ENCODE measurements at regions not wholly inside any gene's neighbourhood (a gene's known extent, or its start where the extent isn't known, plus 50 kb on each side); places are given as distances from the start of the nearest gene placed in this dataset.

- ATAC-seq, result no peak
- H3K36me3 Mint-ChIP-seq, result no peaks in the 10 kb centered on the region
- no peak for DNase-seq (ENCODE audit: low spot score)
- no peak overlapping the region for H3K4me3 Mint-ChIP-seq
- H3K4me1 Mint-ChIP-seq (ENCODE audit: low read depth in 2 of 2), result no peaks in the 10 kb centered on the region
- peaks cover 18% of the 10 kb centered on the region for H3K9me3 Mint-ChIP-seq
- H3K27me3 Mint-ChIP-seq, result no peaks in the 10 kb centered on the region
- H3K27ac Mint-ChIP-seq, result no peak overlapping the region
These were observed 348.6 kb upstream of the GRM7 start for GRCh38 chr3:6512172-6512800.

GRCh38 chr3:6516143-6516542 lies 344.8 kb upstream of the GRM7 start:
- no peak overlapping the region for H3K4me3 Mint-ChIP-seq
- H3K27me3 Mint-ChIP-seq, result no peaks in the 10 kb centered on the region
- peaks cover 30% of the 10 kb centered on the region for H3K9me3 Mint-ChIP-seq
- peaks cover 6% of the 10 kb centered on the region for H3K36me3 Mint-ChIP-seq
- H3K27ac Mint-ChIP-seq, result no peak overlapping the region
- no peaks in the 10 kb centered on the region for H3K4me1 Mint-ChIP-seq (ENCODE audit: low read depth in 2 of 2)
- no peak for DNase-seq (ENCODE audit: low spot score)
- no peak for ATAC-seq

GRCh38 chr3:6516694-6517093 lies 344.2 kb upstream of the GRM7 start:
- H3K27me3 Mint-ChIP-seq, result no peaks in the 10 kb centered on the region
- peaks cover 6% of the 10 kb centered on the region for H3K36me3 Mint-ChIP-seq
- H3K4me1 Mint-ChIP-seq (ENCODE audit: low read depth in 2 of 2), result no peaks in the 10 kb centered on the region
- no peak overlapping the region for H3K4me3 Mint-ChIP-seq
- no peak for ATAC-seq
- DNase-seq (ENCODE audit: low spot score), result no peak
- H3K27ac Mint-ChIP-seq, result no peak overlapping the region
- peaks cover 30% of the 10 kb centered on the region for H3K9me3 Mint-ChIP-seq

- H3K4me3 Mint-ChIP-seq, result no peak overlapping the region
These were observed 342.1 kb upstream of the GRM7 start for GRCh38 chr3:6518709-6519345.

GRCh38 chr3:6521369-6522113 lies 339.4 kb upstream of the GRM7 start:
- DNase-seq (ENCODE audit: low spot score) (no peak), ATAC-seq (no peak)
- H3K4me1 Mint-ChIP-seq (ENCODE audit: low read depth in 2 of 2), result no peaks in the 10 kb centered on the region
- no peaks in the 10 kb centered on the region for H3K27me3 Mint-ChIP-seq
- H3K4me3 Mint-ChIP-seq, result no peak overlapping the region
- peaks cover 10% of the 10 kb centered on the region for H3K36me3 Mint-ChIP-seq
- H3K9me3 Mint-ChIP-seq, result peaks cover 21% of the 10 kb centered on the region
- H3K27ac Mint-ChIP-seq, result no peak overlapping the region

More at GRCh38 chr3:6518709-6519345, 342.1 kb upstream of the GRM7 start:
- Mint-ChIP-seq H3K27me3 (no peaks in the 10 kb centered on the region), H3K27ac (no peak overlapping the region), H3K9me3 (peaks cover 30% of the 10 kb centered on the region), H3K4me1 (ENCODE audit: low read depth in 2 of 2) (no peaks in the 10 kb centered on the region), H3K36me3 (peaks cover 10% of the 10 kb centered on the region)
- no peak for ATAC-seq
- DNase-seq (ENCODE audit: low spot score), result no peak

GRCh38 chr3:6522191-6522590 lies 338.7 kb upstream of the GRM7 start:
- no peaks in the 10 kb centered on the region for H3K27me3 Mint-ChIP-seq
- ATAC-seq (no peak), DNase-seq (ENCODE audit: low spot score) (no peak)
- H3K4me1 Mint-ChIP-seq (ENCODE audit: low read depth in 2 of 2), result no peaks in the 10 kb centered on the region
- H3K27ac Mint-ChIP-seq, result no peak overlapping the region
- peaks cover 10% of the 10 kb centered on the region for H3K36me3 Mint-ChIP-seq
- H3K4me3 Mint-ChIP-seq, result no peak overlapping the region
- H3K9me3 Mint-ChIP-seq, result peaks cover 16% of the 10 kb centered on the region

- H3K4me1 Mint-ChIP-seq (ENCODE audit: low read depth in 2 of 2), result no peaks in the 10 kb centered on the region
- H3K4me3 Mint-ChIP-seq, result no peak overlapping the region
- no peak overlapping the region for H3K27ac Mint-ChIP-seq
These were observed 337.9 kb upstream of the GRM7 start for GRCh38 chr3:6523043-6523442.

GRCh38 chr3:6524479-6524878 lies 336.4 kb upstream of the GRM7 start:
- H3K36me3 Mint-ChIP-seq, result peaks cover 10% of the 10 kb centered on the region
- H3K9me3 Mint-ChIP-seq, result peaks cover 7% of the 10 kb centered on the region
- ATAC-seq (no peak), DNase-seq (ENCODE audit: low spot score) (no peak)
- no peaks in the 10 kb centered on the region for H3K4me1 Mint-ChIP-seq (ENCODE audit: low read depth in 2 of 2)
- H3K4me3 Mint-ChIP-seq, result no peak overlapping the region
- no peak overlapping the region for H3K27ac Mint-ChIP-seq
- no peaks in the 10 kb centered on the region for H3K27me3 Mint-ChIP-seq

More at GRCh38 chr3:6523043-6523442, 337.9 kb upstream of the GRM7 start:
- Mint-ChIP-seq H3K36me3 (peaks cover 10% of the 10 kb centered on the region), H3K27me3 (no peaks in the 10 kb centered on the region), H3K9me3 (peaks cover 13% of the 10 kb centered on the region)
- DNase-seq (ENCODE audit: low spot score), result no peak
- no peak for ATAC-seq

- Mint-ChIP-seq H3K4me3 (no peak overlapping the region), H3K4me1 (ENCODE audit: low read depth in 2 of 2) (no peaks in the 10 kb centered on the region), H3K36me3 (peaks cover 9% of the 10 kb centered on the region), H3K27ac (no peak overlapping the region), H3K27me3 (no peaks in the 10 kb centered on the region), H3K9me3 (peaks cover 4% of the 10 kb centered on the region)
- ATAC-seq, result no peak
- no peak for DNase-seq (ENCODE audit: low spot score)
These were observed 334.6 kb upstream of the GRM7 start for GRCh38 chr3:6526321-6526720.

GRCh38 chr3:6526861-6527260 lies 334.1 kb upstream of the GRM7 start:
- ATAC-seq (no peak), DNase-seq (ENCODE audit: low spot score) (no peak)
- Mint-ChIP-seq H3K36me3 (peaks cover 9% of the 10 kb centered on the region), H3K4me1 (ENCODE audit: low read depth in 2 of 2) (no peaks in the 10 kb centered on the region), H3K27me3 (no peaks in the 10 kb centered on the region), H3K4me3 (no peak overlapping the region), H3K9me3 (peaks cover 4% of the 10 kb centered on the region), H3K27ac (no peak overlapping the region)

- Mint-ChIP-seq H3K4me1 (ENCODE audit: low read depth in 2 of 2) (no peaks in the 10 kb centered on the region), H3K27me3 (no peaks in the 10 kb centered on the region), H3K36me3 (peaks cover 5% of the 10 kb centered on the region), H3K27ac (no peak overlapping the region), H3K9me3 (peaks cover 7% of the 10 kb centered on the region), H3K4me3 (no peak overlapping the region)
- no peak for ATAC-seq
- DNase-seq (ENCODE audit: low spot score), result no peak
These were observed 332.0 kb upstream of the GRM7 start for GRCh38 chr3:6528951-6529350.

- Mint-ChIP-seq H3K27me3 (no peaks in the 10 kb centered on the region), H3K27ac (no peak overlapping the region), H3K4me1 (ENCODE audit: low read depth in 2 of 2) (no peaks in the 10 kb centered on the region), H3K36me3 (peaks cover 10% of the 10 kb centered on the region), H3K4me3 (no peak overlapping the region), H3K9me3 (peaks cover 16% of the 10 kb centered on the region)
- no peak for DNase-seq (ENCODE audit: low spot score)
- ATAC-seq, result no peak
These were observed 329.8 kb upstream of the GRM7 start for GRCh38 chr3:6531153-6531552.

GRCh38 chr3:6532101-6532500 lies 328.8 kb upstream of the GRM7 start:
- ATAC-seq, result no peak
- H3K4me1 Mint-ChIP-seq (ENCODE audit: low read depth in 2 of 2), result no peaks in the 10 kb centered on the region
- no peak for DNase-seq (ENCODE audit: low spot score)
- peaks cover 17% of the 10 kb centered on the region for H3K9me3 Mint-ChIP-seq
- no peak overlapping the region for H3K4me3 Mint-ChIP-seq
- H3K27me3 Mint-ChIP-seq, result no peaks in the 10 kb centered on the region
- H3K27ac Mint-ChIP-seq, result no peak overlapping the region
- peaks cover 12% of the 10 kb centered on the region for H3K36me3 Mint-ChIP-seq

GRCh38 chr3:6540981-6541380 lies 319.9 kb upstream of the GRM7 start:
- no peaks in the 10 kb centered on the region for H3K4me1 Mint-ChIP-seq (ENCODE audit: low read depth in 2 of 2)
- peaks cover 23% of the 10 kb centered on the region for H3K36me3 Mint-ChIP-seq
- peaks cover 23% of the 10 kb centered on the region for H3K9me3 Mint-ChIP-seq
- H3K4me3 Mint-ChIP-seq, result no peak overlapping the region
- ATAC-seq, result no peak
- no peak overlapping the region for H3K27ac Mint-ChIP-seq
- H3K27me3 Mint-ChIP-seq, result no peaks in the 10 kb centered on the region
- DNase-seq (ENCODE audit: low spot score), result no peak

Data from natural killer cell treated with Interleukin-12 subunit alpha and Interleukin-12 subunit beta and Interleukin-15 and Interleukin-18, amount 100 ng/mL, for 72 hours (primary cell).